Stimulated activated naive CD8-positive, alpha-beta T cell treated with anti-CD3 and anti-CD28 coated beads, Interleukin-15, amount 100 ng/mL, for 72 hours (primary cell): ENCODE measurements at regions not wholly inside any gene's neighbourhood (a gene's known extent, or its start where the extent isn't known, plus 50 kb on each side); places are given as distances from the start of the nearest gene placed in this dataset.
"Not testable (repeated sequence)": the region's sequence is repeated elsewhere in the genome, so short reads cannot be mapped to it uniquely, and the experiment has no call there.

Experiments
- ATAC-seq: fragments of 150-1000 bp; cut with Tn5 transposase; 2 replicates; pipeline ENCODE4 v1.10.0; 2021; ENCODE audit warnings: mild to moderate bottlenecking, moderate library complexity
- DNase-seq, 2 donors: peaks; one replicate each; pipeline ENCODE4 v3.0.0; 2021 to 2022
- H3K27ac Mint-ChIP-seq, 2 donors: one replicate each; pipeline ENCODE4 v1.8.0; 2022; ENCODE audit warnings: mild to moderate bottlenecking in 2 of 2, mixed read lengths in 2 of 2, moderate library complexity in 2 of 2
- H3K27me3 Mint-ChIP-seq: one replicate; pipeline ENCODE4 v1.8.0; 2022; ENCODE audit warnings: mixed read lengths
- H3K4me1 Mint-ChIP-seq: one replicate; pipeline ENCODE4 v1.8.0; 2022; ENCODE audit warnings: mild to moderate bottlenecking, mixed read lengths
- H3K4me3 Mint-ChIP-seq, 2 donors: one replicate each; pipeline ENCODE4 v1.8.0; 2022; ENCODE audit warnings: mild to moderate bottlenecking in 2 of 2, mixed read lengths in 2 of 2, moderate library complexity in 1 of 2
- H3K9me3 Mint-ChIP-seq, 2 donors: one replicate each; pipeline ENCODE4 v1.8.0; 2022; ENCODE audit warnings: mixed read lengths in 2 of 2

DNA sequence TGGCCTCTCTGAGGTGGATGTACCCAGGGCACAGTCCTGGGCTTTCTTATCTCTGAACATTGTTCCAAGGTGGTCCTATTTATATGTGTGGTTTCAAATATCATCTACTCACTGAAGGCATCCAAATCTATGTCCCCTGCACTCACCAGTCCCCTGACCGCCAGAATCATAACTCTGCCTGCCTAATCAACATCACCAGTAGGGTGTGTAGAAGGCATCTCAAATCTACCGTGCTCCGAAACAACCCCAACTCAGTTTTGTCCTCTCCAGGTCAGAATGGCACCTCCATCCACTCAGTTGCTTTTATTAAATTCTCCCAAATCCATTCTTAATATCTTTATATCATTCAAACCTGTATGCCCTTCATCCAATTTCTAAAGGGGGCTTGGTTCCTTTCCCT is 536.3 kb downstream of the GRIN2A start:
- no peak for ATAC-seq
- no peaks in the 10 kb centered on the region for H3K27me3 Mint-ChIP-seq
- no peaks in the 10 kb centered on the region for H3K4me1 Mint-ChIP-seq
- H3K9me3 Mint-ChIP-seq = no peaks in the 10 kb centered on the region
- DNase-seq = no peak
- no peak overlapping the region for H3K4me3 Mint-ChIP-seq
- no peak overlapping the region for H3K27ac Mint-ChIP-seq

DNA sequence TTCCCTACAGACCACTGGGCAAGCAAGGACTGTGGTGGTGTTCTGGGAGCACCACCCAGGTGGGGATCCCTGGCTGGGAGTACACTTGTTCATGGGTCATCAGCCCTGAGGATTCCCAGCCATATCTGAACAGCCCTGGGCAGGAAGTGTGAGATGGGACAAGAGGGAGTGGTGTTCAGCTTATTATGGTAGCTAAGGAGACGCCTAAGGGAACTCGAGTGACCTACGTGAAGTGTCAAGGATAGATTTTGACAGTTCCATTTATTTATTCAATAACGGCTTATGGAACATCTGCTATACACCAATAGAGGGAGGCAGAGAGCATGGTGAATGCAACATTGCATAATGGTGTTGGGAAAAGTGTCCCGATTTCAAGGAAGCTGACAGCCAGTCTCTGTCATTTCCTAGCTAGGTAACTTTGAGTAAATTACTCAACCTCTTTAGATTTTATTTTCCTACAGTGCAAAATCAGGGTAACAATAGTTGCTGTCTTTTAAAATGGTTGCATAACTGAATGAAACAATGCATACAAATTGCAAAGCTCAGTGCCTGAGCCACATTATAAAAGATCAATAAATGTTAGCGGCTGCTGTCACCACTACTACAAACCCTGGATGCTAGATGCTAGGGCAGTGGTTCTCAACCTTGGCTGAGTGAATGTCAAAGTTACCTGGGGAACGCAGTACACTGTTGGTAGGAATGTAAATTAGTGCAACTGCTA is 534.1 kb downstream of the GRIN2A start:
- Mint-ChIP-seq H3K4me1 (no peaks in the 10 kb centered on the region), H3K4me3 (no peak overlapping the region), H3K27ac (no peak overlapping the region), H3K27me3 (no peaks in the 10 kb centered on the region), H3K9me3 (peaks cover 0 to 4% of the 10 kb centered on the region in 2 donors)
- ATAC-seq (no peak), DNase-seq (no peak)

DNA sequence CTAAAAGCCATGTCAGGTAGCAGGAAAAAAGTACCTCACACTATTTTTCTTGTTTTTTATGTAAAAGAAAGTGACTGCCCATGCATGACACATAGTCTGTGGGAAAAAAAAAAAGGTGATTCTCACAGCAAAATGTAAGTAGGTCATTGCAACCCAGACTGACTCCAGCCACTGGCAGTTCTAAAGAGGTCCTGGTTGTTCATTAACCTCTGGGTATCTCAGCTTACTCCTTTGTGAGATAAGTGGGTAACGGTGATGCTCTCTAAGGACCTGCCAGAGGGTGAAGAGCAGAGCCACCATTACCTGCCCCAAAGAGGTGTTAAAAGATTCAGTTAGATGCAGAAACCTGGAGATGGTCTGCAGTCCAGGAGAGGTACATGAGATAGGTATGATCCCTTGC is 531.9 kb downstream of the GRIN2A start:
- Mint-ChIP-seq H3K4me1 (no peaks in the 10 kb centered on the region), H3K9me3 (peaks cover 0 to 4% of the 10 kb centered on the region in 2 donors), H3K27ac (no peak overlapping the region), H3K27me3 (no peaks in the 10 kb centered on the region), H3K4me3 (no peak overlapping the region)
- ATAC-seq (no peak), DNase-seq (no peak)

- no peak overlapping the region for H3K4me3 Mint-ChIP-seq
- DNase-seq (no peak), ATAC-seq (no peak)
- no peak overlapping the region for H3K27ac Mint-ChIP-seq
- H3K27me3 Mint-ChIP-seq = no peaks in the 10 kb centered on the region
- peaks cover 4 to 6% of the 10 kb centered on the region in 2 donors for H3K9me3 Mint-ChIP-seq
- no peaks in the 10 kb centered on the region for H3K4me1 Mint-ChIP-seq
These were observed 527.2 kb downstream of the GRIN2A start for GRCh38 chr16:9655051-9655450.

DNA sequence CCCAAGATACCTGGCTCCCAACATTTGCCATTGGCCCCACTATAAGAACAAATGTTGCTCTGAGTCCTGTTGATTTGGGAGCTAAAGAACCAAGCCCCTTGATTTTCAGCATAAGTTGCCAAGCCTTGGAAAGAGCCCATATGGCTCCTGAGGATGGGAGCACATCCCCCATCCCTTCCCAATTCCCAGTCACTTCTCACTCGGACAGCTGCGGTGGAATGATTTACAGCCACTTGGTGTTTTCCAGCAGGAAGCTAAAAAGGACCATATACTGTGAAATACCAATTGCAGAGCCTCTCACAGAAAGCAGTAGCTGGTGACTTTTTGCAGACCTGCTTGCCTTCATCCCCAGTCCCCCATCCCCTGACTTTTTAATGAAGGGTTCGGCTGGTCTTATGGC is 524.6 kb downstream of the GRIN2A start:
- DNase-seq (no peak), ATAC-seq (no peak)
- Mint-ChIP-seq H3K4me1 (no peaks in the 10 kb centered on the region), H3K27ac (no peak overlapping the region), H3K27me3 (no peaks in the 10 kb centered on the region), H3K9me3 (peaks cover 0 to 6% of the 10 kb centered on the region in 2 donors), H3K4me3 (no peak overlapping the region)

GRCh38 chr16:9658164-9658563 is 524.1 kb downstream of the GRIN2A start:
- Mint-ChIP-seq H3K27me3 (no peaks in the 10 kb centered on the region), H3K4me3 (no peak overlapping the region), H3K4me1 (no peaks in the 10 kb centered on the region), H3K27ac (no peak overlapping the region), H3K9me3 (peaks cover 0 to 6% of the 10 kb centered on the region in 2 donors)
- ATAC-seq (no peak), DNase-seq (no peak)

DNA sequence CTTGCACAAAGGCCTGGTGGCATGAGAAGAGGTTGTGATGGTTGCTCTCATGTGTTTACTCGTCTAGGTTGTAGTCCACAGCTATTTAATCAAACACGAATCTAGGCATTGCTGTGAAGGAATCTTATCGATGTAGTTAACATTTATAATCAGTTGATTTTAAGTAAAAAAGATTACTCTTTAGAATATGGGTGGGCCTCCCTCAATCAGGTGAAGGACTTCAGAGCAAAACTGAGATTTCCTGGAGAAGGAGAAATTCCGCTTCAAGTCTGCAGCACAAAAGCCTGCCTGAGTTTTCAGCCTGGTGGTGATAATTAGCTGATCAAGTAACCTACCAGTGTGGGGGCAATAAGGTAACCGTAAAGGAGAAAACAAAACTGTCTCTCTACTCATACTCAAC is 523.6 kb downstream of the GRIN2A start:
- no peak for DNase-seq
- peaks cover 0 to 6% of the 10 kb centered on the region in 2 donors for H3K9me3 Mint-ChIP-seq
- no peaks in the 10 kb centered on the region for H3K27me3 Mint-ChIP-seq
- H3K4me1 Mint-ChIP-seq = no peaks in the 10 kb centered on the region
- no peak for ATAC-seq
- H3K27ac Mint-ChIP-seq = no peak overlapping the region
- H3K4me3 Mint-ChIP-seq = no peak overlapping the region

DNA sequence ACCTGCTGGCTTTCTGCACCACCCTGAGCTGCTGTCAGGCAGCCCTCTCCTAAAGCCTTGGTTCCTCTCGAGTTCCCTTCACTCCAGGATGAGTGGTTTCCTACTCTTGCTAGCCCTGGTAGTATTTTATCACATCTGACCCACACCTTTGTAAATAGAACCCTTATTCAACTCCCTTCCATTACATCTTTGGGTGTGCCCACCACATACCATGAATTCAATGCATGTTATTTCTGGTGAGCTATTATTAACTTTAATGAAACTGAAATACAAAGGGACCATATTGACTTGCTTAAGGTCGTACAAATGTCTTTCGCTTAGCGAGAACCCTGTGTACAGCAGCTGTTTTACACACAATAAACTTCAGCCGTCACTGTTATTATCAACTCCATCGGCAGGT is 521.3 kb downstream of the GRIN2A start:
- Mint-ChIP-seq H3K27ac (no peak overlapping the region), H3K27me3 (no peaks in the 10 kb centered on the region), H3K4me3 (no peak overlapping the region), H3K4me1 (no peaks in the 10 kb centered on the region), H3K9me3 (peaks cover 0 to 6% of the 10 kb centered on the region in 2 donors)
- DNase-seq = no peak
- no peak for ATAC-seq

DNA sequence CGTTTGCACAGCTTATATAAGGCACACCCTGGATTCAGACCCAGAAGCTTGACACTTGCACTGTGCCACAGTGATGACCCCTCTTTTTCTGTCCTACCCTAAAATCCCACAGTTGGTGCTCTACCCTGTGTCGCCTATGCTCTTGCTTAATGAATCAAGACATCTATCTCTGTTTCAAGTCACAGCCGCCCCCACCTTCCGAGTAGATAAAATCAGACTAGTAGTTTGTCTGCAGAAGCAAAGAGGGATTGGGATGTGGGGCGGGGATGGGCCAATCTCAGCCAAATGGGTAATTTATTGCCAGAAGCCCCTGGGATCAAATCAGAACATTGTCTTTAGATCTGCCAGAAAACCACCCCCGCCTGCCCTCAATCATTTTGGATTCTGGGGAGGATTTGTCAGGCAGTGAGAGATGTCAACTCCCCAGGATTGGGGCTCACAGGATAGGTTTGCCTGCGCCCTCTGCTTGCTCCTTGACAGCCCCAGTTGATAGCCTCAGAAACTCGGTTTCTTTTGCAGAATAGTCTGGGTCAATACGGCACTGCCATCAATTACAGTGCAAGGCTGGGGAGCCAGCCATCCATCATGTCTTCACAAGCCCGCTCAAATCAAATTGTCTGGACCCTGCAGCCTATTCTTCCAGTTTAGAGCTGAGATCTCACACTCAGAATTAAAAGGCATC is 520.8 kb downstream of the GRIN2A start:
- no peak overlapping the region for H3K4me3 Mint-ChIP-seq
- no peak overlapping the region for H3K27ac Mint-ChIP-seq
- no peaks in the 10 kb centered on the region for H3K4me1 Mint-ChIP-seq
- no peak for ATAC-seq
- no peaks in the 10 kb centered on the region for H3K27me3 Mint-ChIP-seq
- DNase-seq = no peak
- peaks cover 0 to 6% of the 10 kb centered on the region in 2 donors for H3K9me3 Mint-ChIP-seq

DNA sequence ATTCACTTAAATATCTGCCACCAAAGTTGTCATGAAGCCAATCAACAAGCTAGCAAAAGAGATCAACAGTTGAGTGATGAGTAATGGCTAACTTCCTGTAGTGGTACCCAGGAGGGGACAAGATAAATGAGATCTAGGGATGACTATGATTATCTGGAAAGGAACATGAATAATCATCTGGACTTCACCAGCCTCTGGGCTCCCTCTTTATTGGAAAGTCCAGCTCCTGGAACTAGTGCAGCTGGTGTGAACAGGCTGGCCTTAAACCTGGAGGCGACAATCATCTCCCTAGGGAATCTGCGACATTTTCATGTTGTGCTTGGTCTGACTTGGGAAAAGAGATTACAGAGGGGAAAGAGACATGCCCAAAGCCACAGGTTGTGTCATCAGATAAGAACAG is 518.6 kb downstream of the GRIN2A start:
- ATAC-seq = no peak
- no peak overlapping the region for H3K4me3 Mint-ChIP-seq
- H3K4me1 Mint-ChIP-seq = no peaks in the 10 kb centered on the region
- H3K9me3 Mint-ChIP-seq = peaks cover 0 to 12% of the 10 kb centered on the region in 2 donors
- no peak overlapping the region for H3K27ac Mint-ChIP-seq
- no peaks in the 10 kb centered on the region for H3K27me3 Mint-ChIP-seq
- DNase-seq = no peak

DNA sequence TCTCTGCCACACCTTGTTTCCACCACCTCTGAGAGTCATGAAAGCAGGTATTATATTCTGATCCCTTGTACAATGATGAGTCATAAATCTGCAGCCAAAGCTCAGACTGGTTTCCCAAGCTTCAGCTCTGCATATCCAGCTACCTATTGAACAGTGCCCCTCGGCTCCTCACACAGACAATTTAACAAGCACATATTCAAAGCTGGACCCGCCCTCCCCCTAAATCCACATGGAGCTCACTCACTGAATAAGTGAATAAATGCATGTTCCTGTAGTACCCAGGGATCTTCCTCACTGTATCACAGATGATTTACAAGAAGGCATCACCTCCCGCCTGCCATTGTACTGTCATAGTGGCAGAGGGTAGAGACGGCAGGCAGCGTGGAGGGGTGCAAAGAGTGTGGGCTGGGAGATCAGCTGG is 516.4 kb downstream of the GRIN2A start:
- no peaks in the 10 kb centered on the region for H3K27me3 Mint-ChIP-seq
- ATAC-seq (no peak), DNase-seq (no peak)
- H3K4me3 Mint-ChIP-seq = no peak overlapping the region
- H3K27ac Mint-ChIP-seq = no peak overlapping the region
- no peaks in the 10 kb centered on the region for H3K4me1 Mint-ChIP-seq
- peaks cover 0 to 7% of the 10 kb centered on the region in 2 donors for H3K9me3 Mint-ChIP-seq

DNA sequence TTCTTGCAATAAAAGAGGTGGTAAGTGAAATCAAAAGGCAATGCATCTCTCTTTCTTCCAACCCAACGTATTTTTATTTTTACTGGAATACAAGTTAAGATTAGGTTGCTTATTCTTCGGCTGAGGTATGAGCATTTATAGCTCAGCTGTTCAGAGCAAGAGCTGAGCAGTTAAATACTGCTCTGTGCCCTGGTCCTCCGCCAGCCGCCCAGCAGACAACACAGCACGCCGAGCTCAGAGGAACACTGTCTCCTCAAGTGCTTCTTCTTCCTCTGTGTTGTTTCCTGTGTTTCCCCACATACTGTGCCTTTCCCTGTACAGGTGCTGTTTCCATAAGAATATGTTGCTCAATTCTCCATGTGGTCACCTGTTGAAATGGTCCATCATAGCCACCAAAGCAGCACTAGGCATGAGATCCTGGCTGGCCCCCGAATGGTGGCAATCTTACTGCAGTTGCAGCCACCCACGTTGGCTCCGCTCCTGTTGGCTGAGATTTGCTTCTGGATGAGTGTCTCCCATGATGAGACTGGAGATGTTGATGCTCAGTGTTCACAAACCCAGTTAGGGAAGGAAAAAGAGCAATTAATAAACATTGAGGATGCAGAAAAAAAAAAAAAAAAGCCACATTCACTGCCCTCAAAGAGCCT is 515.3 kb downstream of the GRIN2A start:
- Mint-ChIP-seq H3K27ac (peak overlapping the region in 1 of 2 donors; percentile 13), H3K4me3 (no peak overlapping the region), H3K4me1 (no peaks in the 10 kb centered on the region), H3K9me3 (peaks cover 0 to 7% of the 10 kb centered on the region in 2 donors), H3K27me3 (no peaks in the 10 kb centered on the region)
- ATAC-seq = no peak
- DNase-seq = no peak

GRCh38 chr16:9670033-9670432 is 512.2 kb downstream of the GRIN2A start:
- Mint-ChIP-seq H3K4me3 (no peak overlapping the region), H3K9me3 (peaks cover 0 to 7% of the 10 kb centered on the region in 2 donors), H3K27me3 (peaks cover 1% of the 10 kb centered on the region), H3K27ac (no peak overlapping the region), H3K4me1 (no peaks in the 10 kb centered on the region)
- no peak for ATAC-seq
- DNase-seq = no peak

GRCh38 chr16:9670616-9671015 is 511.6 kb downstream of the GRIN2A start:
- not testable (repeated sequence) for H3K27me3 Mint-ChIP-seq, ATAC-seq, H3K4me1 Mint-ChIP-seq, DNase-seq, H3K4me3 Mint-ChIP-seq, H3K9me3 Mint-ChIP-seq, H3K27ac Mint-ChIP-seq

DNA sequence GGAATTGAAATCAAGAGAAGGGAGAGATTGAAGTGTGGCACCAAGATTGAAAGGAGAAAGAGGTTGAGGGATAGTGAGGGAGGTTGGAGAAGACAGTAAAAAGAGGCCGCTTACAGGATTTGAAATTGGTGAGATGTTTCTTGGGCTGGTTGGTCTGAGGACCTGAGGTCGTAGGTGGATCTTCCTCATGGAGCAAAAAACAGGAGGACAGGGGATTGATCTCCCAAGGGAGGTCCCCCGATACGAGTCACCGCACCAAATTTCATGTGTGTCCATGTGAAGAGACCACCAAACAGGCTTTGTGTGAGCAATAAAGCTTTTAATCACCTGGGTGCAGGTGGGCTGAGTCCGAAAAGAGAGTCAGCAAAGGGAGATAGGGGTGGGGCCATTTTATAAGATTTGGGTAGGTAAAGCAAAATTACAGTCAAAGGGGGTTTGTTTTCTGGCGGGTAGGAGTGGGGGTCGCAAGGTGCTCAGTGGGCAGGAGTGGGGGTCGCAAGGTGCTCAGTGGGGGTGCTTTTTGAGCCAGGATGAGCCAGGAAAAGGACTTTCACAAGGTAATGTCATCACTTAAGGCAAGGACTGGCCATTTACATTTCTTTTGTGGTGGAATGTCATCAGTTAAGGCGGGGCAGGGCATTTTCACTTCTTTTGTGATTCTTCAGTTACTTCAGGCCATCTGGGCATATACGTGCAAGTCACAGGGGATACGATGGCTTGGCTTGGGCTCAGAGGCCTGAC is 505.5 kb downstream of the GRIN2A start:
- H3K4me1 Mint-ChIP-seq, H3K27ac Mint-ChIP-seq, ATAC-seq, H3K4me3 Mint-ChIP-seq, H3K9me3 Mint-ChIP-seq, DNase-seq: not testable (repeated sequence)
- peaks cover 13% of the 10 kb centered on the region for H3K27me3 Mint-ChIP-seq

- Mint-ChIP-seq H3K9me3 (peaks cover 0 to 6% of the 10 kb centered on the region in 2 donors), H3K27ac (no peak overlapping the region), H3K4me3 (no peak overlapping the region), H3K4me1 (no peaks in the 10 kb centered on the region), H3K27me3 (peaks cover 13% of the 10 kb centered on the region)
- ATAC-seq (no peak), DNase-seq (no peak)
These were observed 505.0 kb downstream of the GRIN2A start for GRCh38 chr16:9677301-9677653.
